Ovary (tissue), 7 donors: ENCODE measurements at regions not wholly inside any gene's neighbourhood (a gene's known extent, or its start where the extent isn't known, plus 50 kb on each side); places are given as distances from the start of the nearest gene placed in this dataset.

Experiments used
- DNase-seq, 5 donors: peaks; one replicate each; pipeline ENCODE4 v3.0.0-alpha.2; 2019 to 2020
- H3K27ac ChIP-seq, 2 donors: fragments of 200-600 bp; one replicate each; pipeline versions ENCODE4 v1.5.1 to v1.8.0; 2019 to 2022
- H3K27me3 ChIP-seq: fragments of 200-600 bp; one replicate; pipeline ENCODE4 v1.8.0; 2022
- H3K36me3 ChIP-seq: fragments of 200-600 bp; sonication (generic); one replicate; pipeline ENCODE4 v1.5.1; 2019
- H3K4me1 ChIP-seq: one replicate; pipeline ENCODE4 v1.8.1; 2013; ENCODE audit warnings: mild to moderate bottlenecking, moderate library complexity; ENCODE audit not compliant: insufficient read depth
- H3K4me3 ChIP-seq: fragments of 200-600 bp; sonication (generic); one replicate; pipeline ENCODE4 v1.5.1; 2017
- H3K9me3 ChIP-seq, 2 donors: fragments of 200-600 bp in 1 of 2; sonication (generic) in 1 of 2; one replicate each; pipeline versions ENCODE4 v1.5.1 to v1.8.1; 2013 to 2019; ENCODE audit warnings: mild to moderate bottlenecking in 1 of 2, moderate library complexity in 1 of 2
- CTCF ChIP-seq, 3 donors: fragments of 450-650 bp in 2 of 3; fragments of 200-600 bp in 1 of 3; IDR thresholded peaks; one replicate each; pipeline versions ENCODE4 v1.5.1 to v1.8.0; 2016 to 2022; ENCODE audit warnings: antibody characterized with exemption in 3 of 3, mild to moderate bottlenecking in 1 of 3
- EP300 ChIP-seq: sonication (generic); formaldehyde crosslinking; IDR thresholded peaks from one replicate; pipeline ENCODE4 v1.6.1; 2017; ENCODE audit warnings: antibody characterized with exemption
- POLR2A ChIP-seq: fragments of 450-650 bp; IDR thresholded peaks from one replicate; pipeline ENCODE4 v1.6.1; 2017; ENCODE audit warnings: antibody characterized with exemption, mild to moderate bottlenecking, moderate library complexity
- WGBS, 3 donors: extraction: QIAGEN DNeasy Blood & Tissue Kit in 1 of 3; methylation state at CpG; one replicate each; pipeline versions ENCODE4 v1.1.5 to v1.1.7; 2013 to 2017; 5-methylcytosine and 5-hydroxymethylcytosine counted together
- intact Hi-C, 4 donors: fragments of 100-400 bp; cut with DNase I; formaldehyde crosslinking; loops; one replicate each; pipeline versions ENCODE4 v1.11.0 to v1.15.1; 2022 to 2023
- donor health status: DM: no; HTN: no; CAD: no; lungs with moderate emphysema.
- donor health status: DM: no; HTN: no; CAD: no.
- donor health status: Bipolar disorder and iron deficiency.
- donor health status: DM: no; HTN: no; CAD: no.
- donor health status: DM: yes; HTN: yes; CAD: no.

- Histone ChIP-seq H3K4me3 (peak overlapping the region; percentile 22), H3K36me3 (no peaks in the 10 kb centered on the region), H3K9me3 (no peaks in the 10 kb centered on the region), H3K27ac (no peak overlapping the region), H3K27me3 (no peaks in the 10 kb centered on the region), H3K4me1 (no peaks in the 10 kb centered on the region)
- intact Hi-C loops, result no loop called here
- TF ChIP-seq POLR2A (no peak), CTCF (IDR thresholded peaks at IDR 0.05) (no peak), EP300 (no peak)
- DNase-seq, result no peak
- 26 to 47% (median 27%) methylated on average over 40 to 45 of the region's 45 CpGs for WGBS, 3 donors
Measured at GRCh38 chr13:22837980-22838647, 342.7 kb upstream of the SGCG start.

GRCh38 chr13:22839603-22840530 lies 340.9 kb upstream of the SGCG start:
- no peak for DNase-seq
- no peaks in the 10 kb centered on the region for H3K36me3 ChIP-seq
- 46 to 58% (median 56%) methylated on average over 7 of the region's 7 CpGs for WGBS, 3 donors
- H3K9me3 ChIP-seq, result no peaks in the 10 kb centered on the region
- no peak for TF ChIP-seq EP300
- TF ChIP-seq POLR2A, result no peak
- TF ChIP-seq CTCF (IDR thresholded peaks at IDR 0.05), result no peak
- no peak overlapping the region for H3K4me3 ChIP-seq
- H3K27ac ChIP-seq, result no peak overlapping the region
- no peaks in the 10 kb centered on the region for H3K4me1 ChIP-seq
- intact Hi-C loops, result no loop called here
- H3K27me3 ChIP-seq, result no peaks in the 10 kb centered on the region

- H3K27me3 ChIP-seq, result no peaks in the 10 kb centered on the region
- H3K36me3 ChIP-seq, result no peaks in the 10 kb centered on the region
- DNase-seq, result no peak
- H3K27ac ChIP-seq, result no peak overlapping the region
- no peak overlapping the region for H3K4me3 ChIP-seq
- no peak for TF ChIP-seq POLR2A
- TF ChIP-seq EP300, result no peak
- TF ChIP-seq CTCF (IDR thresholded peaks at IDR 0.05), result no peak
- 28 to 42% (median 37%) methylated on average over 2 of the region's 2 CpGs for WGBS, 3 donors
- no peaks in the 10 kb centered on the region for H3K4me1 ChIP-seq
- intact Hi-C loops, result no loop called here
- H3K9me3 ChIP-seq, result no peaks in the 10 kb centered on the region
Measured at GRCh38 chr13:22846551-22846950, 334.2 kb upstream of the SGCG start.

- TF ChIP-seq POLR2A (no peak), EP300 (no peak), CTCF (IDR thresholded peaks at IDR 0.05) (no peak)
- Histone ChIP-seq H3K9me3 (no peaks in the 10 kb centered on the region), H3K4me1 (no peaks in the 10 kb centered on the region), H3K36me3 (no peaks in the 10 kb centered on the region), H3K27me3 (no peaks in the 10 kb centered on the region), H3K4me3 (no peak overlapping the region), H3K27ac (no peak overlapping the region)
- DNase-seq, result no peak
- intact Hi-C loops, result no loop called here
- 83 to 85% (median 85%) methylated on average over 29 to 32 of the region's 32 CpGs for WGBS, 3 donors
Measured at GRCh38 chr13:22848539-22849052, 332.2 kb upstream of the SGCG start.
